Astrocyte (in vitro differentiated cells and primary cell): ENCODE measurements at regions not wholly inside any gene's neighbourhood (a gene's known extent, or its start where the extent isn't known, plus 50 kb on each side); places are given as distances from the start of the nearest gene placed in this dataset.

Experiments
- DNase-seq: peaks from one replicate; pipeline ENCODE4 v3.0.0-alpha.2; 2010; ENCODE audit warnings: low read depth
- FAIRE-seq: peaks from 2 replicates; lab custom pipeline; 2011; peaks lifted over from hg19 to GRCh38; lab: Jason Lieb, UNC
- H2AFZ ChIP-seq: 2 replicates; pipeline ENCODE4 v1.6.0; 2012; ENCODE audit warnings: low read depth, low read length, inconsistent platforms
- H3K27ac ChIP-seq: 2 replicates; pipeline ENCODE4 v1.5.1; 2011; ENCODE audit warnings: low read depth, low read length, inconsistent platforms
- H3K27me3 ChIP-seq: 2 replicates; pipeline ENCODE4 v1.6.0; 2011; ENCODE audit warnings: low read length, inconsistent platforms; ENCODE audit not compliant: insufficient read depth
- H3K36me3 ChIP-seq: 2 replicates; pipeline ENCODE4 v1.5.1; 2011; ENCODE audit warnings: low read length, inconsistent platforms; ENCODE audit not compliant: insufficient read depth
- H3K4me1 ChIP-seq: 2 replicates; pipeline ENCODE4 v1.5.1; 2011; ENCODE audit warnings: low read length, inconsistent platforms; ENCODE audit not compliant: insufficient read depth
- H3K4me2 ChIP-seq: 2 replicates; pipeline ENCODE4 v1.6.0; 2012; ENCODE audit warnings: low read length, inconsistent platforms
- H3K4me3 ChIP-seq: 2 replicates; pipeline ENCODE4 v1.5.1; 2011; ENCODE audit warnings: low read depth, mild to moderate bottlenecking, low read length, inconsistent platforms; ENCODE audit not compliant: insufficient read depth
- H3K79me2 ChIP-seq: 2 replicates; pipeline ENCODE4 v1.6.0; 2012; ENCODE audit warnings: mild to moderate bottlenecking, low read length, inconsistent platforms; ENCODE audit not compliant: insufficient read depth
- H3K9ac ChIP-seq: 2 replicates; pipeline ENCODE4 v1.6.0; 2012; ENCODE audit warnings: mild to moderate bottlenecking, low read length, inconsistent platforms
- H3K9me3 ChIP-seq: 2 replicates; pipeline ENCODE4 v1.5.1; 2012; ENCODE audit warnings: low read depth, mild to moderate bottlenecking, low read length, inconsistent platforms; ENCODE audit not compliant: insufficient read depth
- H4K20me1 ChIP-seq: 2 replicates; pipeline ENCODE4 v1.6.0; 2012; ENCODE audit warnings: low read length, inconsistent platforms; ENCODE audit not compliant: insufficient read depth
- H3K27ac Mint-ChIP-seq: one replicate; pipeline ENCODE4 v1.8.0; 2021; ENCODE audit warnings: mild to moderate bottlenecking, mixed read lengths; ENCODE audit not compliant: unreplicated experiment
- H3K27me3 Mint-ChIP-seq: one replicate; pipeline ENCODE4 v1.8.0; 2021; ENCODE audit warnings: low read depth, mixed read lengths; ENCODE audit not compliant: unreplicated experiment
- H3K36me3 Mint-ChIP-seq: one replicate; pipeline ENCODE4 v1.8.0; 2021; ENCODE audit warnings: low read depth, mixed read lengths; ENCODE audit not compliant: unreplicated experiment
- H3K4me1 Mint-ChIP-seq: one replicate; pipeline ENCODE4 v1.8.0; 2021; ENCODE audit warnings: low read depth, mixed read lengths; ENCODE audit not compliant: unreplicated experiment
- H3K4me3 Mint-ChIP-seq: one replicate; pipeline ENCODE4 v1.8.0; 2021; ENCODE audit warnings: mild to moderate bottlenecking, moderate library complexity, mixed read lengths; ENCODE audit not compliant: unreplicated experiment
- H3K9me3 Mint-ChIP-seq: one replicate; pipeline ENCODE4 v1.8.0; 2021; ENCODE audit warnings: mild to moderate bottlenecking, mixed read lengths; ENCODE audit not compliant: unreplicated experiment
- EZH2 ChIP-seq: IDR thresholded peaks from 2 replicates; pipeline ENCODE4 v1.6.1; 2012; ENCODE audit warnings: mild to moderate bottlenecking, low read length, inconsistent platforms; ENCODE audit not compliant: insufficient read depth
- TF ChIP-seq, protein P1 (sequence below): IDR thresholded peaks from 2 replicates; pipeline ENCODE4 v1.5.1; 2011; ENCODE audit warnings: low read depth, mild to moderate bottlenecking, inconsistent platforms, low read length, moderate library complexity; ENCODE audit not compliant: insufficient read depth

DNA sequence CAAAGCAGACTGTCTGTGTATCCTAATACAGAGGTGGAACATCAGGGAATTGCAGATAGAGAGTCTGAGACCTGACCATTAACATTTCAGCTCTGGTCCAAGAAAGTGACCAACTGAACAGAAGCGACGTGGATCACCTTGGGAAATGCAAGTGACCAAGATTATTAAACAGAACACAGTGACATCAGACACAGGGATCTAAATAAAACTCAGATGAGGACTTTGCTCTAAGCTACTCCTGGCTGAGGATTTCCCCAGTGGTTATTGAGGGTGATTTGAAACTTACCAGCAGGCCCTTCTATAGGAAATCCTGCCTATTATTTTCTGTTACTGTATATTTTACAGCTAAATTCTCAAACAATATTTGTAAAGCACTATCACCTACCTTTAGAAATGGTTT, 436.0 kb downstream of the TMEM38B start:
- Mint-ChIP-seq H3K4me1 (peaks cover 3% of the 10 kb centered on the region), H3K36me3 (no peaks in the 10 kb centered on the region), H3K27ac (no peak overlapping the region), H3K4me3 (no peak overlapping the region), H3K27me3 (no peaks in the 10 kb centered on the region), H3K9me3 (no peaks in the 10 kb centered on the region)
- Histone ChIP-seq H3K4me2 (no peak overlapping the region), H3K9ac (no peak overlapping the region), H3K27ac (no peak overlapping the region), H4K20me1 (no peaks in the 10 kb centered on the region), H3K79me2 (no peaks in the 10 kb centered on the region), H3K4me1 (no peaks in the 10 kb centered on the region), H2AFZ (no peak overlapping the region), H3K9me3 (no peaks in the 10 kb centered on the region), H3K27me3 (no peaks in the 10 kb centered on the region), H3K36me3 (no peaks in the 10 kb centered on the region), H3K4me3 (no peak overlapping the region)
- TF ChIP-seq EZH2: no peak
- TF ChIP-seq, protein P1, sequence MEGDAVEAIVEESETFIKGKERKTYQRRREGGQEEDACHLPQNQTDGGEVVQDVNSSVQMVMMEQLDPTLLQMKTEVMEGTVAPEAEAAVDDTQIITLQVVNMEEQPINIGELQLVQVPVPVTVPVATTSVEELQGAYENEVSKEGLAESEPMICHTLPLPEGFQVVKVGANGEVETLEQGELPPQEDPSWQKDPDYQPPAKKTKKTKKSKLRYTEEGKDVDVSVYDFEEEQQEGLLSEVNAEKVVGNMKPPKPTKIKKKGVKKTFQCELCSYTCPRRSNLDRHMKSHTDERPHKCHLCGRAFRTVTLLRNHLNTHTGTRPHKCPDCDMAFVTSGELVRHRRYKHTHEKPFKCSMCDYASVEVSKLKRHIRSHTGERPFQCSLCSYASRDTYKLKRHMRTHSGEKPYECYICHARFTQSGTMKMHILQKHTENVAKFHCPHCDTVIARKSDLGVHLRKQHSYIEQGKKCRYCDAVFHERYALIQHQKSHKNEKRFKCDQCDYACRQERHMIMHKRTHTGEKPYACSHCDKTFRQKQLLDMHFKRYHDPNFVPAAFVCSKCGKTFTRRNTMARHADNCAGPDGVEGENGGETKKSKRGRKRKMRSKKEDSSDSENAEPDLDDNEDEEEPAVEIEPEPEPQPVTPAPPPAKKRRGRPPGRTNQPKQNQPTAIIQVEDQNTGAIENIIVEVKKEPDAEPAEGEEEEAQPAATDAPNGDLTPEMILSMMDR: no peak
- no peak for FAIRE-seq
- no peak for DNase-seq

DNA sequence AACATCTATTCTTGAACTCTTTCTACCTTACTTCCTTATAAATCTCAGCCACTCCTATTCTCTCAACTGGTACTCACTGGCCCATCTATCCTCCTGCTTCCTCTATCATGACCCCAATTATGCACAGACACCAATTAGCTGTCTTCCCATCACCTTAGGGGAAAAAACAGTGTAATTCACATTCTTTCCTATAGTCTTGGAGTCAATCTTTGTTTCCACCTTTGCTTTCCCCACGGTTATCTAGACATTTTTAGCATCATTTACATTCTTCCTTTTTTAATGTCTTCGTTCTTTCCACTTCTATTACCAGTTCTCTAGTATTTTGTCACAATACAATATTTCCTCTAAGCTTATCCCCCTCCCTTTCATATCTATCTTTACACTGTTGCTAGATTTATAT, 449.4 kb downstream of the TMEM38B start:
- Mint-ChIP-seq H3K36me3 (no peaks in the 10 kb centered on the region), H3K27ac (no peak overlapping the region), H3K27me3 (no peaks in the 10 kb centered on the region), H3K4me3 (no peak overlapping the region), H3K4me1 (no peaks in the 10 kb centered on the region), H3K9me3 (peaks cover 2% of the 10 kb centered on the region)
- no peak overlapping the region for H3K4me3 ChIP-seq
- H3K36me3 ChIP-seq: no peaks in the 10 kb centered on the region
- H3K4me2 ChIP-seq: no peak overlapping the region
- H2AFZ ChIP-seq: no peak overlapping the region
- no peaks in the 10 kb centered on the region for H3K9me3 ChIP-seq
- no peaks in the 10 kb centered on the region for H4K20me1 ChIP-seq
- FAIRE-seq (no peak), DNase-seq (no peak)
- no peaks in the 10 kb centered on the region for H3K79me2 ChIP-seq
- TF ChIP-seq EZH2: no peak
- TF ChIP-seq, protein P1: no peak
- H3K27me3 ChIP-seq: no peaks in the 10 kb centered on the region
- H3K9ac ChIP-seq: no peak overlapping the region
- no peaks in the 10 kb centered on the region for H3K4me1 ChIP-seq
- no peak overlapping the region for H3K27ac ChIP-seq

- no peak for TF ChIP-seq EZH2
- TF ChIP-seq, protein P1: no peak
- Histone ChIP-seq H3K79me2 (no peaks in the 10 kb centered on the region), H3K4me3 (no peak overlapping the region), H3K9me3 (no peaks in the 10 kb centered on the region), H3K4me1 (no peaks in the 10 kb centered on the region), H3K36me3 (no peaks in the 10 kb centered on the region), H3K9ac (no peak overlapping the region), H3K4me2 (no peak overlapping the region), H3K27ac (no peak overlapping the region), H4K20me1 (no peaks in the 10 kb centered on the region), H3K27me3 (no peaks in the 10 kb centered on the region), H2AFZ (no peak overlapping the region)
- DNase-seq (no peak), FAIRE-seq (no peak)
- H3K4me1 Mint-ChIP-seq: no peaks in the 10 kb centered on the region
- no peak overlapping the region for H3K4me3 Mint-ChIP-seq
- no peaks in the 10 kb centered on the region for H3K27me3 Mint-ChIP-seq
- H3K36me3 Mint-ChIP-seq: no peaks in the 10 kb centered on the region
- peaks cover 3% of the 10 kb centered on the region for H3K9me3 Mint-ChIP-seq
- no peak overlapping the region for H3K27ac Mint-ChIP-seq
Measured at GRCh38 chr9:106146066-106146840, 451.9 kb downstream of the TMEM38B start.
